Glomerular visceral epithelial cell (primary cell): ENCODE measurements at regions not wholly inside any gene's neighbourhood (a gene's known extent, or its start where the extent isn't known, plus 50 kb on each side); places are given as distances from the start of the nearest gene placed in this dataset.
"Not testable (repeated sequence)": the region's sequence is repeated elsewhere in the genome, so short reads cannot be mapped to it uniquely, and the experiment has no call there.

Source experiments
- DNase-seq: peaks from one replicate; pipeline ENCODE4 v3.0.0-alpha.2; 2016; ENCODE audit errors: extremely low spot score

DNA sequence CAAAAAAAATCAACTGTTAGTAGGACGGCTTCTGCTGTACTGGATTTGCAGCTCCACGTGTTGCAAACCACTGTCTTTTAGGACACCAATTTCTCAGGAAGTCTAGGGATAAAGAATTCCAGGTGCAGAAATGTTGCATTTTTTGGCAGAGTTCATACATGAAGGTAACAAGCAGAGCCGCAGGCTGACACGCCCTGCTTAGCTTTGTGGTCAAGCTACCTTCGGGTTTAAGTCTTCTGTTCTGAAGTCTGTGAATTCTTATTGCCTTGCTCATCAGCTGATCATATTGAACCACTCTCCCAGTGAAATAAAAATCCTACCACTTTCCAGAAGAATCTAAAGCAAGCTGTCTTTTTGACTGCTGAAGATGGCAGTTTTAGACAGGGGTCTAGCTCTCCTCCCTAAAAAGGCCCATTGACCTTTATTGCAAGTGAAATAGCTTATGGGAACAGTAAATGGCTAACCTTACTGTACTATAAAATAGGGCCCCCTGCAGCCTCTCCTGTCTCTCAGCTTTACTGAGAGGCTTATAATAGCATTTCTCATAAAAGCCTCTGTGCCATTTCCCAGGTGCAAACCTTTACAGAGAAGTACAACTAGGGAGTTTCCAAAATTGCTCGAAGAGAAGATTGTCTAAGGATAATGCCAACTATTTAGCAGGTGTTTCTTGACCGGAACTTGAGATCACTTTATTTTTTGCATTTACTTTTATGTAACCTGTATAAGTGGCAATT lies 262.2 kb upstream of the IL12A start:
- peak; percentile 75 for DNase-seq

DNA sequence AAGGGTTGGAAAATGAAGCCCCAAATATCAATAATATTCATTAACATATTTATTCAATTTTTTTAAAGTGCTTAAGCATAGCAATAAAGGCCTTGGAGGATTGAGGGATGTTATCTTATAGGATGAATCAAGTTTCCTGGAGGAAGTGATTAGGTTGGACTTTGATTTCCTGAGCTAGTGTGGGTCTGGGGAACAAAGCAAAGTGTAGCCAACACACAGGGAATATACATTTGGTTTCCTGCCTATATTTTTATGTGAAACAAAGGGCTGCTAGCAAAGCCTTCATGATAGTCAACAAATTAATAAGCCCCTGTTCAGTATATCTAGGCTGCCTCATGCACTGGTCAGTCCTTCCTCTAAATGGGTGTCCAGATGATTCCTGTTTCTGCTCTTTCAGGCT lies 261.1 kb upstream of the IL12A start:
- no peak for DNase-seq

DNA sequence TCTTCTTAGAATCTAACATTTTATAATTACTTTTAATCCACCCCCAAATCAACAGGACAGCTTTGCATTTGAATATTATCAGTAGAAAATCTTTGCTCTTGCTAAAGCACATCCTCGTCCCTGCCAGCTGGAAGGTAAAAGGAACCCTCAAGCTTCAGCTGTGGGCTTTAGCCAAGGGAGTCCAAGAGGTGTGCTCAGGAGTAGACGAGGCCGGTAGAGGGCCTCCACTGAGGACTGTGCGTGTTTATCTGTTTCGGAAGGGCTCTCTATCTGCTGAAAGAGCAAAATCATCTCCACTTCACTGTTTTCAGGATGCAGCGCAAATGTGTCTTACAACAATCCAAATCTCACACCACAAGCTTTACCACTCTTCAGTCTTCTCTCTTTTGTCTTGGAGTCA lies 257.4 kb upstream of the IL12A start:
- no peak for DNase-seq

DNA sequence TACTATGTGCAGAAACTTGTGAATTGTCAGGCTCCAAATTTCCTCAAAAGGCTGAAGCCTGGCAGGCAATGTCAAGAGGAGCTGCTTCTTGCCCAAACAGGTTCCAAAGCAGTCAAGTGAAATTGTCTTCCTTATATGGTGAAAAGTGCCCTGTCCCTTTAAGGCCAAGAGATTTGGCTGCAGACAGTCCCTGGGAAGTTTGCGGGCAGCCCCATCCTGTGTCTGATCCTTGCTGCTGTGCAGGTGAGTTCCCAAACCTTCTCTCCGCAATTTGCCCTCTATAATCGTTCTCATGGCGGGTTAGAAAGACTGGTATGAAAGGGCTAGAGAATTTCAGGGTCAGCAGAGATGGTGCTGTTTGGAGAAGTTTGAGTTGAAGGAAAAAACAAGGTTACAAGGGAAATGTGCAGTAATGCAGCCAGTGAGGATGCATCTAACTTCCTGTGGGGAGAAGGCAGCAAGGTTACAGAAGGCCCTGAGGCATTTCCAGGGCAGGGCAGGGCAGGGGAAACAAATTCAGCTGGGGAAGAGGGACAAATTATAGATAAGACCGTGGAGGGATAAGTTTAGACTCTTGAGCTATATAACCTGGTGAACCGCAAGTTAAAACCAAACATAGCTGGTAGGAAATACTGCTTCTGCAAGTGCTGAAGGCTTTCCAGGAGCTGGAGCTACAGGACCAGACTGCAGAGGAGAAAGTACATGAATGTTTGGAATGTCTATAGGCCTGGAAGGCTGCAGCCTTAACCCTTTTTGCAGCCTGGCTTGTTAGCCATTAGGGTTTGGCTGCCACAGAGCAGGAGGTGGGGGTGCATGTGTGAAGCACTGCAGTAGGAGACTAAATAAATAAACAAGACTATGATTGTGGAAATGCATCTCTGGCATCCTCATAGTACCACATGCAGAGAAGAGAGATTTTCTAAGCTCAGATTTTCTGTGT lies 256.2 kb upstream of the IL12A start:
- peak; percentile 70 for DNase-seq

DNA sequence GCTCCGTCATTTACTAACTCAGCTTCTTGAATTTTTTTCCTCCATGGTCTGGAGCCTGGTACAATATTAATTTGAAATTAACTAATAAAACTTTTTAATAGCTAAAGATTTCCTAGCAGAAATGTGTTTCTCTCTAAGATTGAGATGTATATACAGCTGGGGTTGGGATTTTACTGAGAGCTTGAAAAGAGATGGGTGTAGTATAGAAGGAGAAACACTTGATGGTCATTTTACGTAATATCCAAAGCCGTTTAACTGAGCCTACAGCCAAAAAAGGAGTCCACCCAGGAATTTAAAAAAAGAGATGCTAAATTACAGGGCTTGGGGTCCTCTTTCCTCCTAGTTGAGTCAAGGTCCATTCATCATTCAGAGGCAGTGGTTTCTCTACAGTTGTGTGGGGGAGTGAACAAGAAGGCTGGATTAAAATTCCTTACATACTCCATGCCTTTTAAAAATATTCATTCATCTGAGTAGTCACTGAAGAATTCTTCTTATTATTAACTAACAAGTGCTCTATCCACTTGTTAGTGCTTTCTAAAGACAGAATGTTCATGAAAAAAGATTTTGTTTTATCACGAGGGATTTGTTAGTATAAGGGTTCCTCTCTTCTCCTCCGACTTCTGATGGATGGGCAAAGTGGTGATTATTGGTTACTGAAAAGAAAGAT lies 255.3 kb upstream of the IL12A start:
- DNase-seq, result peak; percentile 72

DNA sequence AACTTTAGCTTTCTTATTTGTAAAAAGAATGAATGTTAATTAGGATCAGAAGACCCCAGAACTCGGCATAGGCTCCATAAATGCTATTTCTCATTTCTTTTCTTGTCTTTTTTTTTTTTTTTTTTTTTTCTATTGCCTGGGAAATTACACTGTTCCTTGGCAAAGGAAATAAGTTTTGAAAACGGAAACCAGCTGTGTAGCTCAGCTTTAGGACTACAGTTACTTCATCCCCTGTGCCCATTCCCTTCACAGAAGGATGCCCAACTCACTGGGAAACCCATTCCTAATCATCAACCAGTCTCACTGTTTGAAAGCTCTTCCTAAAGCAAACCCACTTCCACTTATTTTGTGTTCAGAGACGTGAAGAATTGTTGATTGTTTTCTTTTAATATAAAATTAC lies 254.0 kb upstream of the IL12A start:
- DNase-seq, result no peak

DNA sequence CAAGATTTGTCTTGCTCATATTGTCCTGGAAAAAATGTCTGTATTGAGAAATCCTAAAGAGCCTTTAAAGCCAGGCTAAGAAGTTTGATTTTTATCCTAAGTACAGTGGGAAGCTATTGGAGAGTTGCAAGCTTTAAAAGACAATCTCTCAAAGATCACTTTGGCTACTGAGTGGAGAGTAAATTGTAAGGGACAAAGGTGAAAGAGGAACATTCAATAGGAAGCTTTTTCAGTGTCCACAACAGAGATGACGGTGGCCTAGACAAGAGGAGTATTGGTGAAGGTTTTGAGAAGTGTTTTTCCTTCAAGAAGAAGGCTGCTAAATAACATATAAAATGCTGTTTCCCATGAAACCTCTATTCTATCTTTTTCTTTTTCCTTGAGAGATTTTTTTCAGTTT lies 249.5 kb upstream of the IL12A start:
- DNase-seq, result no peak

DNA sequence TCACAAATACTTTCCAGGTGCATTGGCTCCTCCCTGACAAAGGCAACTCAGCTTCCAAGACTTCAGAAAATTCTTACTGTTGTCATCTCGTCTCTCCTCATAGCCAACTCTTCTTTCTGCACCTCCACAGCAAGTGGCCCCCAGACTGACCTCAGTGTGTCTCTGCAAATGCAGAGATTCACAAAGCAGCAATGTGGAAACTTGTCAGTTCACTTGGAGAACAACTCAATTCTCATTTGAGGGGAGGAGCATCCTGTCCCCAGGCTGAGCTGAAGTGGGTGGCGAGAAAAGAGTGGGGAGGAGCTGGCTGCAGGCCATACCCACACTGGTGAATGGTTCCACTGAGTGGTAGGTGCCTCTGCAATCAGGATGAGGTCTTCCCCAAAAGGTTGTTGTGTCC lies 248.7 kb upstream of the IL12A start:
- no peak for DNase-seq

DNA sequence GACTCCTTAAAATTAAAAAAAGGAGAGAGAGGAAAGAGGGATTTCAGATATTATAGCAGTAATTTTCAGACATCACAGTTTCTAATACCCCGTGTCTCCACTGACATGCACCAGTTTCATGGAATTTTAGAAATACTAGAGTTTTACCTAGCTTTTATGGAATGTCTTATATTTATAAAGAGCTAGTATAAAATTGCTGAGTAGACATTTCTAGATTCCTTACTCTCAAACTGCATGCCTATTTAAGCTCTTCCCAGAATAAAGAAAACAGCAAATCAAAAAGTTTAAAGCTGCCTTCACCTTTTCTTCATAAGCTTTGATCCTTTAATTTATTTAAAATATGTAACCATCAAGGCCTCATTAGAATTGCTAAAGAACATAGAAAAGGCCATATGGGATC lies 247.4 kb upstream of the IL12A start:
- no peak for DNase-seq

DNA sequence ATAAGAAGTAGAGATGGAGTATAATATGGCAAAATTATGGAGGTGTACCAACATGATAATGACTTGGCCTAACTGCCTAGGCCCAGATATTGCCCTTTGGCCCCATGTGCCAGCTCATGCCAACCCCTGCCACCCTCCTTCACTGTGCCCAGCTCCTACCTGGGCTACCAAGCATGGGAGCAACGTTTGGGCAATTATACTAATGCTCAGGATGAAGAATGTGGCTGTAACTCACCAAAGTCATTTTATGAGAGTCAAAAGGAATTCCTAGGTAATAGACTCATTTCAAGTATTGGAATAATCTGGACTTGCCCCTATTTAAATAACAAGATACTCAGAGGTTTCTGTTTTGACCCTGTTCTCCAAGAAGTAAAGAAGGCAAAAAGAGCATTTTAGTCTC lies 240.2 kb upstream of the IL12A start:
- no peak for DNase-seq

DNA sequence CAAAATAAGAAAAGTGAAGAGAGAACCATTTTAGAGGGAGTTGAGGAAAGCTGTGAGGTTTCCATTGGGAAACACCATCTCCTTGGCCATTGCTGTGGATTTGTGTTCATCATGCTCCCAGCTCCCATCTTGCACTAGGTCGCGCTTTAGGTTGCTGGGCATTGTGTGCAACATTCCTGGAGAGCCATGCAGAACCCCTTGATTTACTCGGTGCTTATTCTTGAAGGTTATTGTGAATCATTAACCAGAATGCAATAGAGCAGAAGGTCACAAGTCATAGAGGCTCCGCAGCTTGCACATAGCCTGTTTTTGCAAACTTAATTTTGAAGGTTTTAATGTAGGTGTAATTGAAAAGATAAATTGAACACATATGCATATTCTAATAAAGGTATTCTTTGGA lies 239.2 kb upstream of the IL12A start:
- DNase-seq, result peak; percentile 75

DNA sequence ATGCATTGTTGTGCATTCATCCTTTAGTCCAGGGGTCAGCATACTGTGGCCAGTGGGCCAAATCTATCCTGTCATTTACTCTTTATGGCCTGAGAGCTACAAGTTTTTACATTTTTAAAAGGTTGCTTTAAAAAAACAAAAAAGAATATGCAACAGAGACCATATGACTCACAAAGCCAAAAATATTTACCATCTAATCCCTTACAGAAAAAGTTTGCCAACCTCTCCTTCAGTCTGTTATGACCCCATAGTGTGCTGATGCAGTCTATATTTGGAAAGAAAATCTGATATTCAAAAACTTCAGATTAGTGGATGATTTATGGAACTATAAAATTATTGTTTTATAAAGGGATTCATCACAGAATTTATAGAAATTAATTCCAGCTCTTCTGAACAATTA lies 237.5 kb upstream of the IL12A start:
- DNase-seq, result no peak

DNA sequence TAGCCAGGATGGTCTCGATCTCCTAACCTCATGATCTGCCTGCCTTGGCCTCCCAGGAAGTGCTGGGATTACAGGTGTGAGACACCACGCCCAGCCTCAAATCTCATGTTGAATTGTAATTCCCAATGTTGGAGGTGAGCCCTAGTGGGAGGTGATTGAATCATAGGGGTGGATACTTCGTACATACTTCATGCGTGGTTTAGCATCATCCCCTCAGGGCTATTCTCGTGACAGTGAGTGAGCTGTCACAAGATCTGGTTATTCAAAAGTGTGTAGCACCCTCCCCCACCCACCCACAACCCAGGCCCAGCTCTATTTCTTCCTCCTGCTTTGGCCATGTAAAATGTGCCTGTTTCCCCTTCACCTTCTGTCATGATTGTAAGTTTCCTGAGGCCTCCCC lies 236.9 kb upstream of the IL12A start:
- DNase-seq, result no peak

DNA sequence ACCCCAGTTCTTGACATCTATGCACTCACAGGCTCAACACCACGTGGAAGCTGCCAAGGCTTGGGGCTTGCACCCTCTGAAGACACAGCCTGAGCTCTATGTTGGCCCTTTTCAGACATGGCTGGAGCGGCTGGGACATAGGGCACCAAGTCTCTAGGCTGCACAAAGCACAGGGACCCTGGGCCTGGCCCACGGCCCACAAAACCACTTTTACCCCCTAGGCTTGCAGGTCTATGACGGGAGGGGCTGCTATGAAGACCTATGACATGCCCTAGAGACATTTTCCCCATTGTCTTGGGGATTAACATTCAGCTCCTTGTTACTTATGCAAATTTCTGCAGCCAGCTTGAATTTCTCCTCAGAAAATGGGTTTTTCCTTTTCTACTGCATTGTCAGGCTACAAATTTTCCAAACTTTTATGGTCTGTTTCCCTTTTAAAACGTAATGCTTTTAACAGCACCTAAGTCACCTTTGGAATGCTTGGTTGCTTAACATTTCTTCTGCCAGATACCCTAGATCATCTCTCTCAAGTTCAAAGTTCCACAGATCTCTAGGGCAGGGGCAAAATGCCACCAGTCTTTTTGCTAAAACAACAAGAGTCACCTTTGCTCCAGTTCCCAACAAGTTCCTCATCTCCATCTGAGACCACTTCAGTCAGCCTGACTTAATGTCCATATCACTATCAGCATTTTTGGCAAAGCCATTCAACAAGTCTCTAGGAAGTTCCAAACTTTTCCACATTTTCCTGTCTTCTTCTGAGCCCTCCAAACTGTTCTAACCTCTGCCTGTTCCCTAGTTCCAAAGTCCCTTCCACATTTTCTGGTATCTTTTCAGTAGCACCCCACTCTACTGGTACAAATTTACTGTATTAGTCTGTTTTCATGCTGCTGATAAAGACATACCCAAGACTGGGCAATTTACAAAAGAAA lies 232.1 kb upstream of the IL12A start:
- not testable (repeated sequence) for DNase-seq

DNA sequence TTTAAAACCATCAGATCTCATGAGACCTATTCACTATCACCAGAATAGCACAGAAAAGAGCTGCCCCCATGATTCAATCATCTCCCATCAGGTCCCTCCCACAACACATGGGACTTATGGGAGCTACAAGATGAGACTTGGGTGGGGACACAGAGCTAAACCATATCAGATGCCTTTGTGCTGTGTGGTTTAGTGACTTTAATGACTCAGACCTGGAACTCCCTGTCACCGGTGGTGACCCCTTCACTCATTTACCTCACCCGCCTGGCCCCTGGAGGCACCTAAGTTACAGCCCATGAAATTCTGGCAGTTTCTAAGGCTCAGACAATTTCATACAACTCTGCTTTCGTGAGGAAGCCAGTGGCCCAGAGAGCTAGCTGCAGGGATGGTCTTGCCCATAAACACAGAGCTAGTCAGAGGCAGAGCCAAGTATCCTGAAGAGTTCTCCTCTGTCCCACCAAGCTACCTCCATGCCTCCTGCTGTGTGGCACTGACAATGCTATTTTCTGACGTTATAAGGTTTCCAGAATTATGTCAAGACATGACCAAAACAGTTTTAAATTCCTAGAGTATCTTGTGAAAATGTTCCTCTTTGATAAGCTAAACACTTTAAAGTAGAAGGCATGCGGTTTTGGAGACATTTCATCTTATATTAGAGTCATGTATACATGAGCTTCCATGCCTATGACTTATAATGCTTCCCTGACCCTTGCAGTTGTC lies 231.1 kb upstream of the IL12A start:
- DNase-seq, result no peak

DNA sequence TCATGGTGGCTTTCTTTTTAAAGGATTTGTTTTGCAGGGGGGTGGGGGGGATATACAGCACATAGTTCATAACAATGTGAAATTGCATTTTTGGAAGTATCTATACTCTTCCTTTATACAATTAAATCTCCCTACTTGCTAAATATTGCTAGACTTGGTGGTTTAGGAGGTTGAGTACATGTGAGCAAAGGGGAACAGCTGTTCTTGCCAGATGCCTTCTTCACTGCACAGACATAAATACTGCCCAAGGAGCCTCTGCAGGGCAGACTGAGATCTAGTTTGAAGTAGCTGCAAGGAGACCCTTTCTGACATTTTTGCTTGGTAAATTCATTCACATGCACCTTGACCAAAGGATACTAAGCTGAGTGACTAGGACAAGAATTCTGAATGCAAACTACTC lies 228.6 kb upstream of the IL12A start:
- DNase-seq, result no peak

DNA sequence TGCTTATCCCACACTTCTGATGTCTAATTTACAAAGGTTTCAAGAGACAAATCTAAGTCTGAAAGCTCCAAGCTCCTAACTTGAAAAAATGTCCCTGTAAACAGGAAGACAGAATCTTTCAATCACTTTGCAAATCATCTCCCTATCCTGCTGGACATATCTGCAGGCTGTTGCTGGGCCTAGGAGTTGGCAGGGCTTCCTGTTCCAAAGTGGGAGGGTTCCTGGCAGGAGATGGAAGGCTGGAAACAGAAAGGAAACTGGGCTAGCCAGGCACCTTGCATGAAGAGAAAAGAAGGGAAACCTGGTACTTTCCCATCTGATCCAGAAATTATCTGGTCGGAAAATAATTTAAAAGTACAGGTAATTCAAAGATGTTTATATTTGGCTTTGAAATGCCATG lies 227.3 kb upstream of the IL12A start:
- DNase-seq, result peak; percentile 53

DNA sequence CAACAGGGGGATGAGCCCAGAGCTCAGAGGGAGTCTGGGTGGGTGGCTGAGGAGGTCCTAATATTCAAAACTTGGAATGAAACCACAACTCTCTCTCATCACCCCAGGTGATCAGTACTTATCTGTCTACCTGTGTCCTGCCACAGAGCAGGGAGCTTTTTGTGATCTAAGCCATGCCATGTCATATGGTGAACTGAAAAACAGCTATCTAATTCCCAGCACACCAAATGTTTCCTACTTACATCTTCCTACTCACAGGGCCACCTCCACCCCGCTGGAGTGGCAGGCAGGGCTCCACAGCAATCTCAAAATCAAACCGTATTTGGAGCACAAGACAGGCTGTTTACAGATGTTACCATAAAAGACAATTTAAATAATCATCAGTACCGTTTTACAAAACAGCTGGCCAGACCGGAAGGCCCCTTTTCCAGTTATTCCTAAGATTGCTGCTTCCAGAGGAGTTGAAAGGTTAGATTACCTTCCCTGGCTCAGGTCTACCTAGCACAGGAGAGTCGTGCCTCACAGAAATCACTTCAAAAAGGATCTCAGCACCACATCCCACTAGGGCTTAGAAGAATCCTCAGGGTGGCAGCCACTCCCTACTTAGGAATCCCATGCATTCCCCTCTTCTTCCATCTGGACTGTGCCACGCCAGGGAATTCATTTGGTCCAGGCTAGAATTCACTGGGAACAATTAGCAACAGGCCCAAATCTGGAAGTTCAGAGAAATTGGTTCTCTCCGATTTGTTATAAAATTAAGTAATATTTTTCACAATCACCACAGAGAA lies 226.6 kb upstream of the IL12A start:
- DNase-seq, result peak; percentile 56

DNA sequence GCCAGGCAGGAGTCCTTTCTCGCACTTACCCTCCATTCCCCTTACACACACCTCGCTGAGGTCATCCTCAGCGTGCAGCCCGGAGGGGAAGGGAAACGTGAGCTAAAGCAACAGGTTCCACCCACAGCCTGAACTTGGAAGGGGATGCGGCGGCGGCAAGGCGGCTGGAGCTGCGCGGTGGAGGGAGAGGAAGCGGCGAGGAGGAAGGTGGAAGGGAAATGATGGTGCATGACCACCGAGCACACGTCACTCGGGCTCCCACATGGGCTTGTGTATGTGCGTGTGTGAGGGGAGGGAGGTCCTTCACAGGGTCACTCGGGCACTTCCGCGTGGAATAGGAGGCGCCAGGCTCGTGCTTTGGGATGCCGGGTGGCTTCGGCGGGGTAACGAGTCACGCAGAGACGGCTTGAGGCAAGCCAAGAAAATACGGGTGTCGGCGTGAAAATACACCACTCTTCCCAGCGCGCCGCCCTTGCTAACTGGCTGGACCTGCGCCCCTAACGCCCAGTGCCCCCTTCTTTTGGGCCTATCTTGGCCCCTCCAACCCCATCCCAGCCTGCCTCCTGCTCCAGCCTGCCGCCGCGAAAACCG lies 225.5 kb upstream of the IL12A start:
- DNase-seq, result peak; percentile 90
